ENCODE measurements at regions not wholly inside any gene's neighbourhood (a gene's known extent, or its start where the extent isn't known, plus 50 kb on each side); places are given as distances from the start of the nearest gene placed in this dataset.

DNA sequence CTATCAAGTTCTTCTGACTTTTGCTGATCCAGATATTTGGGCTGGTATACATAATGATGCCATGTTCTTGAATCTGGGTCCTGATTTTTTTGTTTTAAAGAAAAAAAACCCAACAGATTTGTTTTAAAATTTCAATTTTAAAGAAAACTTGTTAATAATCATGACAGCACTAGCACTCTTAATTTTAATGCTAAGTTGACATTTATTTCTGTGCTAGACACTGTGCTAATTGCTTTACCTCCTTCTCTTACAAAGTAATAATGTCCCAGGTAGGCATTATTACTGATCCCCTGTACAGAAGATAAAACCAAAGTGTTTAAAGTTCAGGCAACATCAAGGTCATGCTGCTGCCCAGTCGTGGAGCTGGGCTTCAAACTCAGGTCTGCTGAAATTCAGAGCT, 101.9 kb downstream of the ZNF608 start:
- DNase-seq: no peak

DNA sequence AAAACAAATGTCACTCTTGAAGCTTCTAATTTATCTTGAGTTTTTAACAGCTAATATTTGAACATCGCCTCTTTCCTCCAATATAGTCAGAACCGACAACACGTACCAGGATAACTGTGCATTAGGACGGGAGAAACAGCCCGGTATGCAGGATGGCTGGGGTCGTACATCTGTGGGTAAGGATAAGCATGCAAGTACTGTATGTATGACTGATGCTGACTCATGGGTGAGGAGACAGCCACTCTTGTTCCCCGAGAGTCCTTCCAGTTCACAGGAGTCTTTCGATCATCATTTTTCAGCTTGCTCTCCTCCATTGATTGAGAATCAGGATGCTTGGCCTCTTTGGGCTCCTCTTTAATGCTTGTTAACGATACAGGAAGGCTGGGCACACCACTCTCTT, 102.3 kb downstream of the ZNF608 start:
- no peak for DNase-seq

DNA sequence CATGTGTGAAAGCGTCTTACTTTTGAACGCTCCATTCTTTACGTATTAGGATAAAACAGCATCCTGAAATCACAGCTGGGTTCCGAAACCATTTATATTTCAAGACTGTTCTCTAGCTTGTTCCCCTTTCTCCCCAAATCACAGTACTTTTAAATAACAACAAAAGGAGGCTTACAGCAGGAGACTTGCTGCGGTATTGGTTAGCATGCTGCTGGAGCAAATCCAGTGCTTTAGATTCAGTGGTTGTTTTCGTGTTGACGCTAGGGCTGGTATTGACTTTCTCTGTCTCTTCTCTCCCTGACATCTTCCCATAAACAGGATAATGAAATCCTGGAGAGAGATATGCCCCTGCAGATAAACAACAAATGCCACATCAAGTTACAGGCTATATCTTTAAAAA, 103.1 kb downstream of the ZNF608 start:
- DNase-seq: no peak

DNA sequence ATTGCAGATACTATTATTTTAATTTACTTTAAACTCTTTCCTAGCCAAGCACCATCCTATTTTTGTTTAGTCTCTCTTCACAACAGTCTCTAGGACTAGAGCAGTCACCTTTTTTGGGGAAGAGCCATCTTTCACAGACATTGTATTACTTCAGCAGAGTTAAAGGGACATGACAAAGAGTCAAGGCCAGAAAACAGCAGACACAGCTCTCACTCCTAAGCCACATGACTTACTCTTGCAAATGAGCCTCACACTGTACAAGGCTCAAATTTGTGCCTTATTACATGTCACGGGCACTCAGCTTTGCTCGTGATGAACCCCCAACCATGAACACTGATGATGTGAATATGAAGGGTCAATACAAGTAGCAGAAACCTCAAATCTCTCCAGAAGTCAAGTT, 104.3 kb downstream of the ZNF608 start:
- no peak for DNase-seq

DNA sequence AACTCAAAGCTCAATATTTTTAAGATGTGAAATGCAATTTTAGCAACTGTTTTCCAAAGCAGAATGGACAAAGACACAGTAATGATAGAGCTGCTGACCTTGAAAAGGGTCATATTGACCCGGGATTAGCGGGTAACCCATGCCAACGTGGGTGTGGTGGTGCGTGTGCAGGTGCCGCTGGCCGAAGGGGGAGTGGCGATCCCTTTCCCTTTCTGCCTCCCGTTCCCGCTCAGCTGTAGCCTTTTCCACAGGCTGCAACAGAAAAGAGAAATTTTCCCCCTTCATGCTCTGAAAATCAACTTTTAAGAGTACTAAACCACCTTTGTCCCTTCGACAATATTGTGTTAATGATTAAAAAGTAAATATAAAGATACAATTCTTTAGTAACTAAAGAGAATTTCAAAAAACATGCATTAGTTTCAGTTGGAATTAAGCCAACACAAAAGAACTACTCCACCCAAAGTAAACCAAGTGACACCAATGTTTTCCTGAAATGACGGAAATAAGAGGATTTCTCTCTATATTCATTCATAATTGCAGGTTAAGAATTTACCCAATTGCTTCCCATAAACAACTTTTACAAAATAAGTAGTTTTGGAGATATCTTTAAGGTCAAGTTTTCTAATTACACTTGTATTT, 105.2 kb downstream of the ZNF608 start:
- DNase-seq: no peak

DNA sequence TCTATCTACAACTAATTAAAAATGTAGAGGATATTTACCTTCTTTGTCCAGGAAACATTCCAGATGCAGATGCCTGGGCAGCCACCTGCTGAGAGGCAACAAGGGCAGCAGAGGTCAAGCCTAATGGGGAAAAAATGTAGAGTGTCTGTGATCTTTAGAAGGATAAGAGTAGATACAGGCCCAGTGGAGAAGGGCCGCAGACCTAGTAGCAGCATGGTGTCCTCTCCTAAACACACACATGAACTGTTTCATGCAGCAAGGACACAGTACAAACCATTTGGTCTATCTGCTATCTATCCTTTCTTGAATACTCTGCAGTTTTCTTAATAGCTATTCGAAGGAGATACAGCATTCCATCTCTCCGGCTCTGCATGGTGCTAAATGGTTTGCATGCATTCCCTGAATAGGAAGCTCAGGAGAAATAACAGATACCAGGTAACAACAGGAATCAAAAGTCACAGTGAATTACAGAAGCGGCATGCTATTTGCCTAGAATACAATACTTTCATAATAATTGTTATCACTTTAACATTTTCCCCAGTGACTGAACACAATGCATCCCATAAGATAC, 107.3 kb downstream of the ZNF608 start:
- DNase-seq: no peak

DNA sequence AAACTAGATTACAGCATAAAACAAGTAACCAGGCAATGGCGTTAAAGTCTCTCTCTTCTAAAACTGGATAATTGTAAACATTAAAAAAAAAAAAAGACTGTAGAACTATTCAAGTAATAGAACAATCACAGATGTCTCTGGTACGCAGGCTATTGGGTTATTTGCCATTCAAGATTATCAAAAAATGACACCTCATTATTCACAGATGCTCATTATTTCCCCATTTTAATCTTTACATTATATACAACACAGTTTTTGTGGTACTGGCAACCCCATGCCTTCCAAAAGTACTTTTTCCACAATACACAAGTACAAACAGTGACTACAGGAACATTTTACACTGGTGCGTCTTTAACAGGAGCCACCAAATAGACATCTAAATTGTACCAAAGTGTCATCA, 109.4 kb downstream of the ZNF608 start:
- no peak for DNase-seq

DNA sequence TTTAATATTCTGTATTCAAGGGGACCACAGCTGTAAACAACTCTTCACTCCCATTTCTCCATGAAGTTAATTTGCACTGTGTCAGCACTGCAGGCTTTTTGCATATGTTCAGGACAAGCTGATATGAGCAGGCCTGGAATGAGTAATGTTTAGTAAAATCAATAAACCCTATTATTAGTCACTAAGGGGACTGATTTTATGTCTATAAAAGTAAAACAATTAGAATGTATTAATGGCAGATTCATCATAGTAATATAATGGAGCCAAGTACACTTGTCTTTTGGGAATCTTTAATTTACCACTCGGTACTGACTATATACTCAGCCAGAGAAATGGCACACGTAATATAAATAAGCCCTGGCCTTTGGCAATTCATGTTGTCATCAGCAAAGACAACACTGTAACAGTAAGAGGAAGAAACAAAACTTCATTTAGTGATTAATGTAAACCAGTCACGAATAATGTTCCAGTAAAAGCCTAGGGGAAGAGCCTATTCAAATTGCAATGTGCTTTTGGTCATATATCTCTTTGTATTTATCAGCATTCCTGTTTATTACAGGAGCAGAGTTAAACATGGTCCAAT, 111.6 kb downstream of the ZNF608 start:
- peak; percentile 25 for DNase-seq

DNA sequence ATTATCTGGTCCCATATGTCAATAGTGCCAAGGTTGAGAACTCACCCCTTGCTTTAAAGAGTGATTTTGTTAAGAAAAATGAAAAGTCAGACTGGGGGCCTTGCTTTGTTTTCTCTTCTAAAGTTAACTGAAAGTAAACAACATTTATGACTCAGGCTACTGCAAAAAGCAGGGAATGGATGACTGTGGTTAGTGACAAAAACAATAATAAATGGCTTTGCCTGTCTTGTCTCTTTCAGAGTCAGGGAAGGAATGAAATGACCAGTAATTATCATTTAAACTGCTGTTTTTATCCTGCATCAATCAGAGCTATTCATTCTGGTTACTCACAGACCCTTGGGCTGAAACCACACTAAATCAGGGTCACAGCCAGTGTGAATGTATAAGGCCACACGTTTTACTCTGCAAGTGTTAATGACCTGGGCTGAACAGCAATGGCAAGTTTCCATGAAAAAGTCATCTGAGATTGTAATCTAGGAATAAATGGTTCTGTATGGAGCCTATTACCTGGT, 112.2 kb downstream of the ZNF608 start:
- DNase-seq: no peak

DNA sequence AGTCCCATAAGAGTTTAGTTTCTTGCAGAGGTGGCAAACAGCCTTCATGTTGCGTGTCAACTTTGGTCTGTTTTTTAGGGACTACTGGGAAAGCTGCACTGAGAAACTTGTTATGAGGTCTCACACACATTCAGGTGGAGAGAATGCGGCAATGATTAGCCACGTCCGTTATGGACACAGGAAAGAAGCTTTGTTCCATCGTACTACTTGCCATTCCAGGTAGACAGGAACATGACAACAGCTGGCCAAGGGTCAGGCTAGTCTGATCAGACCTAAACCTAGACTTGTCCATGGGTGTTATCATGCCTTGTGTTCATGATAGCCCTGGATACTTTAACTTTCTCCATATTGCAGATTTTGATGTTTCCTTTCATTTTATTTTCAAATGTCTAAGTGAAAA, 113.2 kb downstream of the ZNF608 start:
- DNase-seq: no peak

DNA sequence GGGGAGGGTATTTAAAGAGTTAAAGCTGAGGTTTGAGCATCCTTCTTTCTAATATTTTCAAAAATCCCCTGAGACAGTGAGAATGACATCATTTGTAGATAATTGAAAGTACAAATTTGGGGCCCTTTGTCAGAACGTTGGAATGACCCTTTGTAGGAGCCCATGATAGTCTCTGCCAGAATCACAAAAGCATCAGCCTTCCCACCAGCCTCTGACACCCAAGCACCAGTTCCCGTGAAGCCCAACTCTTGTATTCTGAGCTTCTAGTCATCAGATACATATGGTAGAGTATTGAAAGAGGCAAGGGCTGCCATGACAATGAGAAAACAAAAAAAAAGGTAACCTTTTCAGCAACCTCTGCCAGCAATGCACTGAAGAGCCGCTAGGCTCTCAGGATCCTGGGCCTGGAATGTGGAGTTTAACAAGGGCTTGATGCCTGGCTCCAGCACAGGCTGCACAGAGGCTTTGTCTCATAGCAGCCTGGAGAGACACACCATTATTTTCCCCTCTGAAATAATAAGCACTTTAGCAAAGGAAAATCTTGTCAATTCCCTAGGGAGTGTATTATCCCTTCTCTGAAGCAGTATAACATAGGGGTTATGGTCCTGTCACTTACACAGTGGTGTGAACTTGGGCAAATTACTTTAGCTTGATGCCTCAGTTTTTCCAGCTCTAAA, 114.4 kb downstream of the ZNF608 start:
- no peak for DNase-seq

DNA sequence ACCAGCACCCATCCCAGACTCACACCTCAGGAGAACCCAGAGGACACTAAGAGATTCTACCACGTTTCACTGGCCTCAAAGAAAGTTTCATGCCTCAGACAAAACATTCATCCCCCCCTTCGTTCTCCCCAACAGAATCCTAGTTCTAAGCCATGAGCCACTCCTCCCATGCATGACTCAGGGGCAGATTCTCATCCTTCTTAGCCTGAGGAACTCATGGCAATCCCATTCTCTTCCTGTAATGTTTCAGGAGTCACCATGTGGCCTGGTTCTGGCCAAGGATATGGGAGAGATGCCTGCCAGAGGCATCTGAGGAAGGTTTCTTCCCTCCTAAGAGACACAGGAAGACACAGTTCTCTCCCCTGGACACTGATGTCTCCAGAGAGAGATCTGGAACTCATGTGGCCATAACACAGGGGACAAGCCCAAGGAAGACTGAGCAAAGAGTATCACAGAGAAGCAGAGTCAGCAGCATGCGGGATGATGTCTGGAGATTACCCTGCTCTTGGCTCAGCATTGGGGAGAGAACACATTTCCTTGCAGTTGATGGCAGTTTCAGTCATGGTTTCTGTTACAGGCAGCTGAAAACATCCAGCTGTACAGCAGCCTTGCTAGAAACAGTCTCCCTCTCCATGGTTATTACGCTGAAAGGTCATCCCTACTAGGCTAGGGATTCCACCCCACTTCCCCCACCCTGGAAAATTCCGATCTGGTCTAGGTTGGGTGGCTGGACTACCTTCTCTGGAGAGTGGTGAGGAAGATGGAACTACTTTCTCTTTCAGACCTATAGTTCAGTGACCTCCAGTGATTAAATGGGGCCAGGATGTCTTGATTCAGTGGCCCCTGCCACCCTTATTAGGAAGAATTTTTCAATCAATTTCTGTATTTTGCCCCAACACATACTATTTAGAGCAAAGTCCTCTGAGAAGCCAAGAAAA, 115.4 kb downstream of the ZNF608 start:
- no peak for DNase-seq

DNA sequence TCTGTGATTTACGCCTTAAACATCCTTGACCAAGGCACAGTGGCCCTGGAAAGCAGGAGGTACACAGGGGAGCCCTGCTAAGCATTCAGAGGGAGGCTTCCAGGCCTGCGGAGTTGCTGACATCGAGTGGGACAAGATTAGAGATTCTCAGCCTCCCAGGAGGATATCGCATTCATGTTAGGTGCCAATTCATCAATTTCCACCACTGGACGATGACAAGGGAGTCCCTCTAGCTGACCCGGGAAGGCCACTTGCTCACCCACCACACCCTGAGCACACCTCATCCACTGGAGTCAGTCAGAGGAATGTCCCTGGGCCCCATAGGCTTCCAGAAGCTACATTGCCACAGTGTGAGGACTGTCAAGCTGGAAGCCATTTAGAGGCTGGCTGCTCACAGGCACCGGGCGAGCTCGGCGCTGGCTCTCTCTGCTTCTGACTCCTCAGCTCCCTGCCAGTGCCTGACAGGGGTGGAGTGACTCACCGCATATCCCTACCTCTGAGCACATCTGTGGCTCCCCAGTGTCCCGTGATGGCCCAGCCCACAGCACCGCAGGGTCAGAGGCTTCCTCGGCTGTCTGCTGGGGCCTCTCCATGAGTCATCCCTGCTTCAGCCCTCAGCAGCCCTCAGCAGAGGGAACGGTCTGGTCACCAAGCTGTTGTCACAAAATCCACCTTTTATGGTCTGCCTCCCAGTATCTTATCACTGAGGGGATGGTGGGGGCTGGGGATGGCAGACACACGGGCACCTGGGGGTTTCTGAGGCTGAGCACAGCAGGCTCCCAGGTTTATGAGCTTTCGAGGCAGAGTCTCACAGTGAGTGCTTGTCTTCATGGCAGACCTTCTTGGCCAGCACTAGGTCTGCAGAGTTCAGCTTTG, 117.5 kb downstream of the ZNF608 start:
- no peak for DNase-seq

DNA sequence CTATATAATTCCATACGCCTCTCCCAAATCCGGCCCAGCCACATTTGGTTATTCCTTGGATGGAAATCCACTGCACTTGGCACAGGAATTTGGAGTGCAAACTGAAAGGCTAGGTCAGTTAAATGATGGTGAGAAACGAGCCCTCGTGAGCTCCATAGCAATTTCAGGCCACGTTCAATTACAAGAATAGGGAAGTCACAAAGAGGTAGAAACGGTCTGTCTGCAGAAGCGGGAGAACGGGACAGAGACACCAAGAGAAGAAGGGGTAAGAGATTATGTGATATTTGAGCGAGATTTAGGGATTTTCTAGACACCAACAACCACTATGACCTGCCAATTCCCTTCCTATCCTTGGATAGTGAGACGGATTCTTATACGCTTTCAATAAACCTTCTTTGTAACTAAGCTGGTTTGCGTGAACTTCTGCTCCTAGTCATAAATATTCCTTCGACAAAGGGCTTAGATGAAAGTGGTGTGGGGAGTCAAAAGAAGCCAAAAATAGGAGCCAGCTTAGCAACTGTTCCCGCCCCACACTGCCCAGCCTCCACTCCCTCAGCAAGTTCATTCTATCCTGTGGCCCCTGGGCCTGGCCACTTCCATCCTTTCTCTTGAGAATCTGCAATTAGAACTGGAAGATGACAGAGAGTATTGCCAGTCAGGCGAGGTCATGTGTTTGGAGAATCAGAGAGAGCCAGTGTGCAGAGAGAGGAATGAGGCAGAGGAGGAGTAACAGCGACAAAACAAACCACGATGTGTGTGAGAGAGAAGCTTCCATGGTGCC, 118.4 kb downstream of the ZNF608 start:
- no peak for DNase-seq

DNA sequence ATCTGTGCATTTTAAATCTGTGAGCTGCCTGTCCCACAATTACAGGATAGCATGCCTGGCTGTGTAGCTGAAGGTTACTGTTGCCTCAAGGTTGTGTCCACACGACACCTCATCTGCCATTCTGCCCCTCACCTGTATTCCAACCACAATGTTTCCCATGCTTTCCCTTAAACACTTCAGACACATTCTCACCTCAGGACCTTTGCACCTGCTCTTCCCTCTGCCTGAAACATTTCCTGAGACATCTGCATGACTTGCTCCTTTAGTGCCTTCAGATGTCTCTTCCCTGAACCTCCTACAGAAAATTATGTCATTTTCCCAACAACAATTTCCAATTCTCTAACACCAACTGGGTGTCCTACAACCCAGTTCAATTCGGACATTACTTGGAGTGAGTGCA, 120.4 kb downstream of the ZNF608 start:
- DNase-seq: no peak

DNA sequence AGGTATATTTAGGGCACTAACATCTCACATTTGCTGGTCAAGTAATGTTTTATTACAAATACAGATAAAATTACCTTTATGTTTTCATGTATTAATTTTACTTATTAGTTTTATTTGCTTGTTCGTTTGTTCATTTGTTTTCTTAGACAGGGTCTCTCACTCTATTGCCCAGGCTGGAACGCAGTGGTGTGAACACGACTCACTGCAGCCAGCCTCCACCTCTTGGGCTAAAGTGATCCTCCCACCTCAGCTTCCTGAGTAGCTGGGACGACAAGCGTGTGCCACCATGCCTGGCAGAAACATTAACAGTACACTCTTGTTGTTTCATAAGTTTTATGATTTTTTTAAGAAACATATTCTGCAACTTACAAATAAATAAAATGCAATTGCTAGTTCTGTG, 123.2 kb downstream of the ZNF608 start:
- no peak for DNase-seq

DNA sequence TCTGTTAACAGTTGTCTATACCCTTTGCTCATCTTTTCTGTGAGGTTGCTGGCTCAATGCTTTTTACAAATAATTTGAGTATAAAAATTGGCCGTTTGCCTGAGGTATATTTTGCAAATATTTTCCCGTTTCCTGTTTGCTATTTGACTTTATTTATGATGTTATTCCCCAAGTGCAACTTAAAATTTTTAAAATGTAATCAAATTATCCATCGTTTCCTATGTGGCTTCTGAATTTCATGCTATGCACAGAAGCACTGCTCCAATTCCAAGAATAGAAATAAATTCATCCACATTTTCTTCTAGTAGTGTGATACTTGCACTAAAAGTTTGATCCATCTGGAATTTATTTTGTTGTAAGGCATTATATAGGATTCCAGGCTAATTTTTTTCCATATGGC, 123.6 kb downstream of the ZNF608 start:
- no peak for DNase-seq

DNA sequence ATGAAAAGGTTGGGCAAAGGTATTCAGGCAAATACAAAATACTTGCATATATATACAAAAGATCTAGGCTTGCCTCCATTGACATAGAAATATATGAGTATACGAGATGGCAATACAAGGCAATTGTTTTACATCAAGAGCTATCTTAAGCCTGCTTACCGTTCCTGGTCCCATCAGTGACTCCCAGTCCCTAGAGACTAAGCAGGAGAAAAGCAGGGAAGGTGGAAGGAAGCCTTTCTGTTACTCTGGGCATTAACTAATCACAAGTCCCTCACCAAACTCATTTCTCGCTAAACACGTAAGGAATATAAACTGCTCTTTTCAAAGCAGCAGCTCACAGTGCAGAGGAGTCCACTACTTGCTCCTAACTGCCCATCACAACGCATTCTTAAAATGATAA, 125.2 kb downstream of the ZNF608 start:
- DNase-seq: no peak

DNA sequence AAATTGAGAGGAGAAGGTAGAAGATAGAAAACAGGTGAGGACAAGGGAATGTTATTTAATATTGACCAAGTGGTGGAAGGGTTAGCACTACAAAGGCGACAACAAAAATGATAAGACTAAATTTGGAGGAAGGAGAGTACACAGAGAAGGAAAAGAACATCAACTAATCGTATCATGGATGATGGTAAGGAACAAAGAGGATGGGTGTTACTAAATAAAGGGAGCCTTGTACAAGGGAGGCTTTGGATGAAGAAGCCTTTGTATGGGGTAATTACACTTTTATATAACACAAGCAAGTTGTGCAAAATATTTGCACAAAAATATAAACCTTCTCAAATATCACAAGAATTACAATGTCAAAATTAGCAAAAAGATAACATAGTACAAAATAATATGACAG, 125.7 kb downstream of the ZNF608 start:
- no peak for DNase-seq

DNA sequence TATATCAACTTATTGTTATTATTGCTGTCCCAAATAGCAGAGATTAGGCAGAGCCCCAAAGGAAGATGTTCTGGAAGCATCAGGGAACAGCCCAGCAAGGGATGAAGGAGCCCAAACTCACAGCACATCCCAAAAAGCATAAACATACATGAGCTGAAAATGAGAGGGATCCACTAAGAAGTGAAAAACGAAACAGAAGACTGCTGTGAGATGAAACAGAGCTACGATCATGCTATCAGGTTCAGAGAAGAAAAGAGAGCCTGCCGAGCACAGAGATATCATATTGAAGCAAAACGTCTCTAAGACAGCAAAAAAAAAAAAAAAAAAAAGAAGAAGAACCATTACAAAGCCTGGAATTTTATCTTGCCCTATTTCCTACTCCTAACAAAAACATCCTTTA, 127.3 kb downstream of the ZNF608 start:
- DNase-seq: no peak

DNA sequence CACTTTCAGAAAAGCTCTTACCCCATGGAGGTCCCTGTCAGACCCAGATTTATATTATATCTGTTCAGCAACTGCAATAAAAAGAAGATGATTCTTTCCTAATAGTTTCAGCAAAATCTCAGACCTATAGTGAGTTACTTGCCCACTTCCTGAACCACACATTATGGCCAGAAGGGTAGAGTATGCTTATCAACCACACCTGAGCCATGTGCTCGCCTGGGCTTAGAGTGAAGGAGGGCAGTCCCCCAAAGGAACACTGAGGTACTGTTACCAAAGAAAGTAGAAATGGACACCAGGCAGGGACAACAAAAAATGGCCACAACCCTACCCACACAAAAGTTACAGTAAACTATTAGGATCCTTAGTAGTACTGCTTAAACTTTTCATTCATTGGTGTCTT, 128.7 kb downstream of the ZNF608 start:
- DNase-seq: no peak

Data from NCI-H526 treated with DMSO at 0.1 percent for 48 hours (cell line).